ENCODE measurements at regions not wholly inside any gene's neighbourhood (a gene's known extent, or its start where the extent isn't known, plus 50 kb on each side); places are given as distances from the start of the nearest gene placed in this dataset.

DNA sequence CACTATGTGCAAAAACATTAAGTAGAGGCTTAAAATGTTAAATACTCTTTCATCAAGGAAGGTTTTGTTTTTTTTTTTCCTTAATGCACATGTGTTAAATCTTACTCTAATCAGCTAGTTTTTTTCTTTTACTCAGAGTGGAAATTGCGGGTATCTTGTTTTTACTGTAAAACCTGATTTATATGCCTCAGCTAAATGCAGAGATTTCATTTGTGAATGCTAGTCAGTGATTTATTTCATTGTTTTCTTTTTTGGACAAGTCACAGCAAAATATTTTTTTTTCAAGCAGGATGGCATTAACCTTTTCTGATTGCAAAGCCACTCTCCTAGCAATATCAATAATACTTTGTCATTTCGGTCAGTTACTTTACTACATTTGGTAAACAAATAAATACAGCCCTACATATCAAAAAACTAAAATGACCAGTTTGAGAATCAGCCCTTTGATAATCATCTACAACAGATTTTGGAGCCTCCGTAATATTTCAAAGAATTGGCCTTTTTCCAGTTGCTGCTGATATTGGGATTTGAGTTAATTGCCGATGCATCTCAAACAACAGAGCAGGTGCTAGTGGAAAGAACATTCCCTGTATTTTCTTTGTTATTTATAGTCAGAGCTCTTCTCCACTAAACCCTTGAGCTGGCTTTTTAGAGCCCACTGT, 579.2 kb upstream of the ZNF608 start (continued):
- no peak for TF ChIP-seq HNF4G (IDR thresholded peaks at IDR 0.05)
- no peak for TF ChIP-seq GABPA (IDR thresholded peaks at IDR 0.05 in 1 of 2, conservative IDR thresholded peaks at IDR 0.05 in 1 of 2)
- TF ChIP-seq EGR1 (IDR thresholded peaks at IDR 0.05; ENCODE audit: low read depth in 2 of 2), result no peak
- TF ChIP-seq TAF1 (conservative IDR thresholded peaks at IDR 0.05), result no peak
- no peak for TF ChIP-seq RXRA (IDR thresholded peaks at IDR 0.05)
- TF ChIP-seq HNF4A (conservative IDR thresholded peaks at IDR 0.05), result no peak
- no peak for TF ChIP-seq JUND (IDR thresholded peaks at IDR 0.05)
- no peak for TF ChIP-seq NR2F2 (IDR thresholded peaks at IDR 0.05)
- no peak for TF ChIP-seq FOXA2 (IDR thresholded peaks at IDR 0.05)

DNA sequence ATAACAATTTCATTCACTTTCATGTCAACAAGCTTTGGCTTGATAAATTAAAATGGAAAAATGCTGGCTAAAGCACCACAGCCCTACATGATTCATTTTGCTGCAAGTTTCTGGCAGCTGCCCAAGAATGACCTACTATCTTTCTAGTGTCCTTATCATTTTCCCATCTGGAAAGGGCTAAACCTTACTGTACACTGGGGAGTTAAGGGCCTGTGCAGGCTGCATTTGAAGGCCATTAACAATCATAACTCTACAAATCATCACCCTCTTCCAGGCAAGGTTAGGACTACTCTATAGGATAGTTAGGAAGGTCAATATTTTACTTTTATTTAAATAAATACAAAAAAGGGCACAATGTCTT, 579.7 kb upstream of the ZNF608 start:
- no peak overlapping the region for H3K27ac ChIP-seq (ENCODE audit: low read depth in 1 of 2, low read length in 2 of 2)
- no peaks in the 10 kb centered on the region for H3K36me3 ChIP-seq (ENCODE audit: control insufficient read depth in 4 of 4, insufficient read depth in 3 of 4, low read depth in 1 of 4, low read length in 3 of 4)
- H3K9me3 ChIP-seq (ENCODE audit: control insufficient read depth in 4 of 4, low read length in 3 of 4), result no peaks in the 10 kb centered on the region
- H3K9ac ChIP-seq (ENCODE audit: low read depth in 1 of 2, low read length in 2 of 2), result no peak overlapping the region
- TF ChIP-seq FOXA2 (IDR thresholded peaks at IDR 0.05) (no peak), GABPA (IDR thresholded peaks at IDR 0.05 in 1 of 2, conservative IDR thresholded peaks at IDR 0.05 in 1 of 2) (no peak), NR2F2 (IDR thresholded peaks at IDR 0.05) (no peak), HNF4A (conservative IDR thresholded peaks at IDR 0.05) (no peak), TAF1 (conservative IDR thresholded peaks at IDR 0.05) (no peak), EGR1 (IDR thresholded peaks at IDR 0.05; ENCODE audit: low read depth in 2 of 2) (no peak), ATF3 (IDR thresholded peaks at IDR 0.05) (no peak), HNF4G (IDR thresholded peaks at IDR 0.05) (no peak), ZBTB33 (IDR thresholded peaks at IDR 0.05) (no peak)
- TF ChIP-seq, protein P1, sequence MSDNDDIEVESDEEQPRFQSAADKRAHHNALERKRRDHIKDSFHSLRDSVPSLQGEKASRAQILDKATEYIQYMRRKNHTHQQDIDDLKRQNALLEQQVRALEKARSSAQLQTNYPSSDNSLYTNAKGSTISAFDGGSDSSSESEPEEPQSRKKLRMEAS (IDR thresholded peaks at IDR 0.05), result no peak
- DNase-seq (ENCODE audit: low spot score), result no peak
- H3K4me3 ChIP-seq (ENCODE audit: low read depth in 1 of 3, low read length in 3 of 3), result no peak overlapping the region
- no peaks in the 10 kb centered on the region for H3K27me3 ChIP-seq (ENCODE audit: control insufficient read depth in 4 of 4, insufficient read depth in 4 of 4, low read length in 3 of 4)
- H3K4me1 ChIP-seq (ENCODE audit: control insufficient read depth in 4 of 4, insufficient read depth in 4 of 4, low read length in 3 of 4), result no peaks in the 10 kb centered on the region

DNA sequence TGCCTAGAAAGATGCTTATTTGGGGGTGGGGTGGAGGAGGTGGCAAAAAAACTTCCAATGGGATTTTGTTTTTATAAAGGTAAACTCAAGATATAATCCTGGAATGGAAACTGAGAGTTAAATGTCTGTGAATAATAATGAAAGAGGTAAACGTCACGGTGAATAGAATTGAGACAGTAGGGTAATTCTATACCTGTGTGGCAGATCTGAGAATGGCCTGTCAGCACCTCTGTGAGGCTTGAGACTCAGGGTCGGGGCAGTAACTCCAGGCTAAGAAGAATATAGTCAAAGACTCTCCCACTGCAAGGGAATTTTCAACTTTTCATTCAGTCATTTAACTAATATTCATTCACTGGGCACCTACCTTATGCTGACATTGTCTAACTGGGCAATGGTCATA, 581.2 kb upstream of the ZNF608 start:
- Histone ChIP-seq H3K4me3 (ENCODE audit: low read depth in 1 of 3, low read length in 3 of 3) (no peak overlapping the region), H3K4me1 (ENCODE audit: control insufficient read depth in 4 of 4, insufficient read depth in 4 of 4, low read length in 3 of 4) (no peaks in the 10 kb centered on the region), H3K36me3 (ENCODE audit: control insufficient read depth in 4 of 4, insufficient read depth in 3 of 4, low read depth in 1 of 4, low read length in 3 of 4) (no peaks in the 10 kb centered on the region), H3K9me3 (ENCODE audit: control insufficient read depth in 4 of 4, low read length in 3 of 4) (no peaks in the 10 kb centered on the region), H3K27ac (ENCODE audit: low read depth in 1 of 2, low read length in 2 of 2) (no peak overlapping the region), H3K27me3 (ENCODE audit: control insufficient read depth in 4 of 4, insufficient read depth in 4 of 4, low read length in 3 of 4) (no peaks in the 10 kb centered on the region), H3K9ac (ENCODE audit: low read depth in 1 of 2, low read length in 2 of 2) (no peak overlapping the region)
- no peak for DNase-seq (ENCODE audit: low spot score)
- TF ChIP-seq JUND (IDR thresholded peaks at IDR 0.05) (no peak), TAF1 (conservative IDR thresholded peaks at IDR 0.05) (no peak), FOXA2 (IDR thresholded peaks at IDR 0.05) (no peak), FOXA1 (IDR thresholded peaks at IDR 0.05) (no peak), NR2F2 (IDR thresholded peaks at IDR 0.05) (no peak), HNF4G (IDR thresholded peaks at IDR 0.05) (no peak), REST (IDR thresholded peaks at IDR 0.05) (no peak), ZBTB33 (IDR thresholded peaks at IDR 0.05) (no peak)
- WGBS, result 88% methylated on average over 3 of the region's 3 CpGs

Data from liver (tissue), 7 donors.